Ishikawa (cell line): ENCODE measurements at regions not wholly inside any gene's neighbourhood (a gene's known extent, or its start where the extent isn't known, plus 50 kb on each side); places are given as distances from the start of the nearest gene placed in this dataset.

Experiments used
- CEBPB ChIP-seq: IDR thresholded peaks from 2 replicates; pipeline ENCODE4 v1.6.1; 2012
- CREB1 ChIP-seq: IDR thresholded peaks from 2 replicates; pipeline ENCODE4 v1.6.1; 2012; ENCODE audit warnings: low read depth
- EGR1 ChIP-seq: IDR thresholded peaks from 2 replicates; pipeline ENCODE4 v1.6.1; 2012
- EP300 ChIP-seq: IDR thresholded peaks from 2 replicates; pipeline ENCODE4 v1.6.1; 2012; ENCODE audit warnings: borderline replicate concordance
- FOXM1 ChIP-seq: IDR thresholded peaks from 2 replicates; pipeline ENCODE4 v1.6.1; 2012; ENCODE audit warnings: low read depth, borderline replicate concordance
- NFIC ChIP-seq: IDR thresholded peaks from 2 replicates; pipeline ENCODE4 v1.6.1; 2012
- RAD21 ChIP-seq: IDR thresholded peaks from 2 replicates; pipeline ENCODE4 v1.6.1; 2012; ENCODE audit warnings: low read depth
- TAF1 ChIP-seq: IDR thresholded peaks from 2 replicates; pipeline ENCODE4 v1.6.1; 2012; ENCODE audit warnings: low read depth, mild to moderate bottlenecking
- TCF12 ChIP-seq: IDR thresholded peaks from 2 replicates; pipeline ENCODE4 v1.6.1; 2012; ENCODE audit warnings: low read depth
- TEAD4 ChIP-seq: IDR thresholded peaks from 2 replicates; pipeline ENCODE4 v1.6.1; 2012
- YY1 ChIP-seq: IDR thresholded peaks from 2 replicates; pipeline ENCODE4 v1.6.1; 2012; ENCODE audit warnings: low read depth
- ZBTB7A ChIP-seq: IDR thresholded peaks from 2 replicates; pipeline ENCODE4 v1.6.1; 2012; ENCODE audit warnings: low read depth
- TF ChIP-seq, protein P1 (sequence below): IDR thresholded peaks from 2 replicates; pipeline ENCODE4 v1.6.1; 2012; ENCODE audit warnings: low read depth, mild to moderate bottlenecking
- TF ChIP-seq, protein P2 (sequence below): IDR thresholded peaks from 2 replicates; pipeline ENCODE4 v1.6.1; 2012
- TF ChIP-seq, protein P3 (sequence below): IDR thresholded peaks from 2 replicates; pipeline ENCODE4 v1.6.1; 2012

GRCh38 chr1:198966519-198966918 is 327.7 kb downstream of the PTPRC start:
- no peak for TF ChIP-seq TAF1
- no peak for TF ChIP-seq CREB1
- TF ChIP-seq TEAD4: no peak
- no peak for TF ChIP-seq EGR1
- no peak for TF ChIP-seq YY1
- no peak for TF ChIP-seq CEBPB
- TF ChIP-seq TCF12: no peak
- TF ChIP-seq EP300: no peak
- TF ChIP-seq, protein P1, sequence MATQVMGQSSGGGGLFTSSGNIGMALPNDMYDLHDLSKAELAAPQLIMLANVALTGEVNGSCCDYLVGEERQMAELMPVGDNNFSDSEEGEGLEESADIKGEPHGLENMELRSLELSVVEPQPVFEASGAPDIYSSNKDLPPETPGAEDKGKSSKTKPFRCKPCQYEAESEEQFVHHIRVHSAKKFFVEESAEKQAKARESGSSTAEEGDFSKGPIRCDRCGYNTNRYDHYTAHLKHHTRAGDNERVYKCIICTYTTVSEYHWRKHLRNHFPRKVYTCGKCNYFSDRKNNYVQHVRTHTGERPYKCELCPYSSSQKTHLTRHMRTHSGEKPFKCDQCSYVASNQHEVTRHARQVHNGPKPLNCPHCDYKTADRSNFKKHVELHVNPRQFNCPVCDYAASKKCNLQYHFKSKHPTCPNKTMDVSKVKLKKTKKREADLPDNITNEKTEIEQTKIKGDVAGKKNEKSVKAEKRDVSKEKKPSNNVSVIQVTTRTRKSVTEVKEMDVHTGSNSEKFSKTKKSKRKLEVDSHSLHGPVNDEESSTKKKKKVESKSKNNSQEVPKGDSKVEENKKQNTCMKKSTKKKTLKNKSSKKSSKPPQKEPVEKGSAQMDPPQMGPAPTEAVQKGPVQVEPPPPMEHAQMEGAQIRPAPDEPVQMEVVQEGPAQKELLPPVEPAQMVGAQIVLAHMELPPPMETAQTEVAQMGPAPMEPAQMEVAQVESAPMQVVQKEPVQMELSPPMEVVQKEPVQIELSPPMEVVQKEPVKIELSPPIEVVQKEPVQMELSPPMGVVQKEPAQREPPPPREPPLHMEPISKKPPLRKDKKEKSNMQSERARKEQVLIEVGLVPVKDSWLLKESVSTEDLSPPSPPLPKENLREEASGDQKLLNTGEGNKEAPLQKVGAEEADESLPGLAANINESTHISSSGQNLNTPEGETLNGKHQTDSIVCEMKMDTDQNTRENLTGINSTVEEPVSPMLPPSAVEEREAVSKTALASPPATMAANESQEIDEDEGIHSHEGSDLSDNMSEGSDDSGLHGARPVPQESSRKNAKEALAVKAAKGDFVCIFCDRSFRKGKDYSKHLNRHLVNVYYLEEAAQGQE: no peak
- TF ChIP-seq, protein P2, sequence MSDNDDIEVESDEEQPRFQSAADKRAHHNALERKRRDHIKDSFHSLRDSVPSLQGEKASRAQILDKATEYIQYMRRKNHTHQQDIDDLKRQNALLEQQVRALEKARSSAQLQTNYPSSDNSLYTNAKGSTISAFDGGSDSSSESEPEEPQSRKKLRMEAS: no peak
- TF ChIP-seq RAD21: no peak
- TF ChIP-seq, protein P3, sequence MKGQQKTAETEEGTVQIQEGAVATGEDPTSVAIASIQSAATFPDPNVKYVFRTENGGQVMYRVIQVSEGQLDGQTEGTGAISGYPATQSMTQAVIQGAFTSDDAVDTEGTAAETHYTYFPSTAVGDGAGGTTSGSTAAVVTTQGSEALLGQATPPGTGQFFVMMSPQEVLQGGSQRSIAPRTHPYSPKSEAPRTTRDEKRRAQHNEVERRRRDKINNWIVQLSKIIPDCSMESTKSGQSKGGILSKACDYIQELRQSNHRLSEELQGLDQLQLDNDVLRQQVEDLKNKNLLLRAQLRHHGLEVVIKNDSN: no peak
- TF ChIP-seq NFIC: no peak
- TF ChIP-seq ZBTB7A: no peak
- no peak for TF ChIP-seq FOXM1

DNA sequence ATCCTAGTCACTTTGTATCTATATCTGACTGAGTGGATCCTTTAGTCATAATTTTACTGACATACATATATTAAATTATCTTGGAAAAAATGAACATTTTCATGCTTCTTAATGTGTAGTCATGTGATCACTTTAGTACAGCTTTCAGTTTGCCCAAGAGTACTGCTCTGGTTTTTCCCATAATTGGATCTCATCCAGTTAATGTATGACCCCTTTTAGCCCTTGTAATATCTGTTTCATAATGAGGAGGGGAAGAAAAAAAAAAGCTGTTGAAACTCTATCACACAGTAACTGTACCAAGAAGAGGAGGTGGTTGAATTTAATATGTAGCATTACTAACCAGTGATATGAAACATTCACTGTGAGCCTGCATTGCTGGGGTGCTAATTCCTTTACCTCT is 328.7 kb downstream of the PTPRC start:
- TF ChIP-seq RAD21 (no peak), CEBPB (no peak), TAF1 (no peak), CREB1 (no peak), TCF12 (no peak)

DNA sequence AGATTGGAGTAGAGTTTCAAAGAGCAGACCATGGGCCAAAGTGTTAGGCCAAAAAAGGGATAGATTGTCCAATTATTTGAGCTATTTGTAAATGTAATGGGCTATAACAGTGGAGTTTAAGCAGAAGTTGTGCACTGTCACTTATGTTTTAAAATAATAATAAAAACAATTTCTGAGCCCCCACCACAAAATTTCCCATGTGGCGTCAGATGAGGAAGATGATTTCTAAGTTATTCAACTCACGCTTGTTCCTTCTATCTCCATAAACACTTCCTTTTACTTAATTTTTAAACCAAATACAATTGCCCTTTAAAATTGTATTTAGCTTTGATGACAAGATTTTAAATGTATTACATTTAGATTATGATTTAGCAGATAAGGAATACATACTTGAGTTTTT is 330.0 kb downstream of the PTPRC start:
- TF ChIP-seq RAD21: no peak
- no peak for TF ChIP-seq EP300
- TF ChIP-seq, protein P1: no peak
- TF ChIP-seq YY1: no peak
- TF ChIP-seq TEAD4: no peak
- TF ChIP-seq TAF1: no peak
- no peak for TF ChIP-seq NFIC
- TF ChIP-seq EGR1: no peak
- TF ChIP-seq, protein P2: no peak

DNA sequence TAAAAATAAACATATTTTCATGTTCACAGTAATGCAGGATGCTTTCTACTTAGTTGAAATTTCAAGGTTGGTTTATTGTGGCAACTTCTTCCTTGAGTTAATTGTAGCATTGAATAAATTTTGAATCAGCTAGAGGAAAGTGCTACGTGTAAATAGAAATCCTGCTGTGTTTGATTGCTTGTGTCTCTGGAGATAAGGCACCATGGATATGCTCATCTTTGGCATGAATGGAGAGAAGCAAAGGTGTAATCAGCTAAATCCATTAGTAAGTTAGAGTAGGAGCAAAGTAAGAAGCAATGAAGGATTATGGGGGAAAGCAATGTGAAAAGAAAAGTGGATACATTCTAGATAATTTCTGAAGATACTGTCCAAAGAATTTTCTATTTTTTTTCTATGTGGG is 331.1 kb downstream of the PTPRC start:
- TF ChIP-seq EGR1 (no peak), TAF1 (no peak), RAD21 (no peak), TEAD4 (no peak), TCF12 (no peak), NFIC (no peak), FOXM1 (no peak), CREB1 (no peak)
- TF ChIP-seq, protein P2: no peak
- TF ChIP-seq, protein P1: no peak
- TF ChIP-seq, protein P3: no peak

DNA sequence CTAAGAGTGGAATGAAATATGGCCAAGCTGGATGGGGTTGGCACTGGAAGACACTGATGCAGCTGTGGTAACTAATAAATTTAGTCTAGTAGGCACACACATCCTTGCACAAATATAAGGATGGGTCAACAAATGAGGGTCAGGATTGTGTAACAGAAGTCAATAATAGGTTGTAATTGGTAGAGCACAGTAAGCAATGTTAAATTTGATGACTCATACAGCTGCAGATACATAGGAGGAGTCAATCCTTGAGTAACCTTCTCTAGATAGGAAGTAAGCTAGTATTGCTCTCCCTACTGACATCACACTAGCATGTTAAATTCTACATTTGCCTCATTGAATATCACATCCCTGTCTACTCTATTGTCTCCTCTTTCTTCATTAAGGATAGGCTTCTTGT is 332.1 kb downstream of the PTPRC start:
- TF ChIP-seq NFIC (no peak), TEAD4 (no peak), ZBTB7A (no peak), CREB1 (no peak), EGR1 (no peak), EP300 (no peak), CEBPB (no peak), TCF12 (no peak), TAF1 (no peak), RAD21 (no peak)
- TF ChIP-seq, protein P3: no peak
- TF ChIP-seq, protein P2: no peak
- TF ChIP-seq, protein P1: no peak
